ENCODE measurements at regions not wholly inside any gene's neighbourhood (a gene's known extent, or its start where the extent isn't known, plus 50 kb on each side); places are given as distances from the start of the nearest gene placed in this dataset.

- no peak for TF ChIP-seq CHD4 (IDR thresholded peaks at IDR 0.05; ENCODE audit: borderline replicate concordance)
- TF ChIP-seq CHD2 (IDR thresholded peaks at IDR 0.05; ENCODE audit: low read length, partially characterized antibody), result no peak
- TF ChIP-seq CTCF (IDR thresholded peaks at IDR 0.05), result no peak
- no peak for TF ChIP-seq MAX (IDR thresholded peaks at IDR 0.05)
- TF ChIP-seq JUNB (IDR thresholded peaks at IDR 0.05), result no peak
- TF ChIP-seq MAZ (IDR thresholded peaks at IDR 0.05; ENCODE audit: borderline replicate concordance, low read depth, low read length), result no peak
- TF ChIP-seq MAFK (IDR thresholded peaks at IDR 0.05; ENCODE audit: partially characterized antibody), result no peak
- TF ChIP-seq EP300 (IDR thresholded peaks at IDR 0.05), result no peak
Observed at GRCh38 chr9:119839888-119840287, 470.7 kb upstream of the BRINP1 start.

All from A549 (cell line).